Epithelial cell of proximal tubule (primary cell): ENCODE measurements at regions not wholly inside any gene's neighbourhood (a gene's known extent, or its start where the extent isn't known, plus 50 kb on each side); places are given as distances from the start of the nearest gene placed in this dataset.
"Not testable (repeated sequence)": the region's sequence is repeated elsewhere in the genome, so short reads cannot be mapped to it uniquely, and the experiment has no call there.

Experiments used
- DNase-seq: peaks from one replicate; pipeline ENCODE4 v3.0.0-alpha.2; 2011; ENCODE audit warnings: low read depth
- H3K4me3 ChIP-seq: 2 replicates; pipeline ENCODE4 v1.5.1; 2011; ENCODE audit warnings: low read depth, mild to moderate bottlenecking, low read length
- TF ChIP-seq, protein P1 (sequence below): conservative IDR thresholded peaks from 2 replicates; pipeline ENCODE4 v1.5.1; 2012; ENCODE audit warnings: low read depth, mild to moderate bottlenecking, low read length

DNA sequence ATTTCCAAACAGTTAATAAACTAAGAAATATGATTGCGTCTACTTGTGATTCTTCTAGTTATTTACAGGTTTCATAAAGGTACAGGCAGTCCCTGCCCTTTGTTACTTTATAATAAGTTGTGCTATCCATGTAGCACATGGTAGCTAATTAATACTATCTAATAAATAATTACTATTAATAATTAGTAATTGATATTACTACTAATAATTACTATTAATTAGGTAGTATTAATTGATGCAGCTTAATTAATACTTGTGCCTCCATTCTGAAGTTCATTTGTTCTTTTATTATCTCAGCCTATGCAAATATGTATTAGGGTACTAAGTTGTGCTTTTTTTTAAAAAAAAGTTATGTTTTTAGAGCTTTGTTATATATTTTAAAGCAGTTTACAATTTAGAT lies 92.3 kb upstream of the TRHDE start:
- DNase-seq = no peak
- no peak overlapping the region for H3K4me3 ChIP-seq
- TF ChIP-seq, protein P1, sequence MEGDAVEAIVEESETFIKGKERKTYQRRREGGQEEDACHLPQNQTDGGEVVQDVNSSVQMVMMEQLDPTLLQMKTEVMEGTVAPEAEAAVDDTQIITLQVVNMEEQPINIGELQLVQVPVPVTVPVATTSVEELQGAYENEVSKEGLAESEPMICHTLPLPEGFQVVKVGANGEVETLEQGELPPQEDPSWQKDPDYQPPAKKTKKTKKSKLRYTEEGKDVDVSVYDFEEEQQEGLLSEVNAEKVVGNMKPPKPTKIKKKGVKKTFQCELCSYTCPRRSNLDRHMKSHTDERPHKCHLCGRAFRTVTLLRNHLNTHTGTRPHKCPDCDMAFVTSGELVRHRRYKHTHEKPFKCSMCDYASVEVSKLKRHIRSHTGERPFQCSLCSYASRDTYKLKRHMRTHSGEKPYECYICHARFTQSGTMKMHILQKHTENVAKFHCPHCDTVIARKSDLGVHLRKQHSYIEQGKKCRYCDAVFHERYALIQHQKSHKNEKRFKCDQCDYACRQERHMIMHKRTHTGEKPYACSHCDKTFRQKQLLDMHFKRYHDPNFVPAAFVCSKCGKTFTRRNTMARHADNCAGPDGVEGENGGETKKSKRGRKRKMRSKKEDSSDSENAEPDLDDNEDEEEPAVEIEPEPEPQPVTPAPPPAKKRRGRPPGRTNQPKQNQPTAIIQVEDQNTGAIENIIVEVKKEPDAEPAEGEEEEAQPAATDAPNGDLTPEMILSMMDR = no peak

GRCh38 chr12:72184971-72185533 lies 87.1 kb upstream of the TRHDE start:
- not testable (repeated sequence) for DNase-seq, H3K4me3 ChIP-seq

DNA sequence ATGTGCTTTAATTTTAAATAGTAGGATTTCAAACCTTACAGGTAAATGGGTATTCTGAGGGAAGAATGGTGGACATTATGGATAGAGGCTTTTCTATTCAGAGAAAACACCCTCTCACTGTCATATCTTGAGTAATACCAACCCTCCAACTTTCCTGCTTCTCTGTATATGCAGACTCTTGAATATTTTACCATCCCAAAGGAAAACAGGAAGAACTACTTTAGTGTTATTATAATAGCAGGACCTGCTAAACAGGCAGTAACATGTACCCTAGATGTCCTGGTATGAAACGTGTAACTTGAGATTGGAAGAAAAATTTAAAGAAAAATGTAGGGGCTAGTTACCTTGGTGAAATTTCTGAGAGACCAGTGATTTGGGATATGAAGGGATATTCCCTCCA lies 82.9 kb upstream of the TRHDE start:
- TF ChIP-seq, protein P1 = no peak
- H3K4me3 ChIP-seq = no peak overlapping the region
- DNase-seq = no peak

DNA sequence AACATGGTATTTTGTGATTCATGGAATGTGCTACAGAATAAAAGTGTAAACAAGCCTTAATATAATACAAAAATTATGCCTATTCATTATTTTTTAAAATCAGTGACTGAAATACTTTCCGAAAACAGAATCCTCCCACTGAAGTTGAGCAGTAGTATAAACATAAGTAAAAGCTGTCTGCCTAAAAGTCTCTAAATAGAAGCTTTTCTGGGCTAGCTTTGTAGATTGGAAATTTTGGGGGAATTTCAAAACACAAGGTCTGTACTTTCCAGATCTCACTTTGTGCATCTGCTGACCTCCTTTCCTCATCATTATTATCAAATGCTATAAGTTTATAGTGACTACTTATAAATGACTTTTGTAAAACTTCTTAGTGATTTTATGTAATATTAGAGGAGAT lies 80.4 kb upstream of the TRHDE start:
- TF ChIP-seq, protein P1 = no peak
- no peak for DNase-seq
- H3K4me3 ChIP-seq = no peak overlapping the region

DNA sequence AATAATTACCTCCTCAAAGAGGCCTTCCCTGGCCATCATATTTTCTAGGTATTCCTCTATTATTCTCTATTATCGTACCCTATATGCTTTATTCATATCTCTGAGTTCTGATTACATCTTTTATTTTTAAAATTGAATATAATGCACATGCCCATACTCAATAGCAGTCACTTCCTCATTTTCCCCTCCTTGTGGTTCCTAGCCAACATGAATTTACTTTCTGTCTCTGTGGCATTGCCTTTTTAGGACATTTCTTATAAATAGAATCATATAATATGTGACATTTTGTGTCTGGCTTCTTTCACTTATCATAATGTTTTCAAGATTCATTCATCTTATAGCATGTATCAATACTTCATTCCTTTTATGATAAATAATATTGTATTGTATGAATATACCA lies 74.4 kb upstream of the TRHDE start:
- no peak overlapping the region for H3K4me3 ChIP-seq
- TF ChIP-seq, protein P1 = no peak
- DNase-seq = no peak

DNA sequence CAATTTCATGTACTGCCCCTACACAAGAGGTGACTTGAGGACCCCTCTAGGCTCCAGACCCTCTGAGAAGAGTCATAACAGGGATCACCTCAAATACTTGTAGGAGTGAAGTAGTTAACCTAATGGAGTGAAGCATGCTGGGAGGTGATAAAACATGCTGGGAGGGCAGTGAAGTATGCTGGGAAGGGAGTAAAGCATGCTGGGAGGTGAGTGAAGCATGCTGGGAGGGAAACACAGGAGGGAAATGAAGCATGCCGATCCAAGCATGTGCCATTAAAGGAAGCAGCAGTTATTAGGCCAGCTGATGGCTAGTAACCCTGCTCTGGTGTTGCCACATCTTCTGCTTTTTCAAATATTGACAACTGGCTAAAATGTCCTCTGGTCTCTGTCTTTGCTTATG lies 70.7 kb upstream of the TRHDE start:
- TF ChIP-seq, protein P1 = no peak
- no peak for DNase-seq
- H3K4me3 ChIP-seq = no peak overlapping the region

GRCh38 chr12:72203764-72204335 lies 68.3 kb upstream of the TRHDE start:
- no peak for DNase-seq
- TF ChIP-seq, protein P1 = no peak
- H3K4me3 ChIP-seq = no peak overlapping the region

DNA sequence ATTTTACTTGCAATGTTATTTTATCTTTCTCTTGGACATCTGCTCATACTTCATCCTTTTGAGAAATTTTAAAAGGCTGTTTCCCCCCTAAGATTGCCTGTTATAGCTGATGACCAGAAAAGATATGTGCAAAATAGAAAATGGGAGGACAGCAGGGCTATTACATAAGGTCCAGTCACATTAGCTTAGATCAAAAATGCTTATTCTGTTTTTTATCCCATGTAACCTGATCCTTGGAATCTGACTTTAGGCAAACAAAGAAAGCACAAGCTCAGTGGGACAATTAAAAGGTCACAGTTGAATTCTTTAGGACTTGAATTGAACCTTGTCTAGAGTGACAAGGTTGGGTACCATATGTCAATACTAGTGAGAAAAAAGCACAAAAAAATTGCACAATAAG lies 65.1 kb upstream of the TRHDE start:
- no peak for DNase-seq
- H3K4me3 ChIP-seq = no peak overlapping the region
- TF ChIP-seq, protein P1 = no peak
